T-cell (primary cell): ENCODE measurements at regions not wholly inside any gene's neighbourhood (a gene's known extent, or its start where the extent isn't known, plus 50 kb on each side); places are given as distances from the start of the nearest gene placed in this dataset.

Source experiments
- ATAC-seq, 4 experiments: fragments of 200-7000 bp in 3 of 4; fragments of 150-1000 bp in 1 of 4; cut with Tn5 transposase; replicated peaks in 1 of 4; 1 replicate in 3 of 4; 2 replicates in 1 of 4; pipeline ENCODE4 v1.10.0; 2021; ENCODE audit warnings: moderate library complexity in 3 of 4, mild to moderate bottlenecking in 2 of 4, moderate number of reproducible peaks in 1 of 4
- CTCF ChIA-PET, 2 donors: fragments of 300-600 bp; sonication (Branson Sonifier 250); formaldehyde crosslinking; loops; one replicate each; lab custom pipeline; 2022; ENCODE audit warnings: antibody characterized with exemption in 2 of 2; lab: Charles Lee
- POLR2A ChIA-PET, 2 donors: fragments of 300-600 bp; sonication (Branson Sonifier 250); formaldehyde crosslinking; loops; one replicate each; lab custom pipeline; 2022; ENCODE audit warnings: antibody characterized with exemption in 2 of 2; lab: Charles Lee
- DNase-seq, 35 experiments: peaks; one replicate each; pipeline versions ENCODE4 v3.0.0 to v3.0.0-alpha.2; 2013 to 2023
- H3K27ac ChIP-seq: one replicate; pipeline ENCODE4 v1.5.1; 2013; ENCODE audit warnings: low read length
- H3K27me3 ChIP-seq, 2 experiments: replicated peaks in 1 of 2; 1 replicate in 1 of 2; 2 replicates in 1 of 2; pipeline versions ENCODE4 v1.6.1 to v1.7.0; 2013; ENCODE audit warnings: low read length in 1 of 2, mixed read lengths in 1 of 2; ENCODE audit not compliant: control insufficient read depth in 2 of 2, insufficient read depth in 2 of 2; ENCODE audit errors: extremely low read depth in 1 of 2
- H3K36me3 ChIP-seq, 2 donors: 1 replicate in 1 of 2; 2 replicates in 1 of 2; pipeline versions ENCODE4 v1.6.1 to v1.7.0; 2013; ENCODE audit warnings: low read length in 1 of 2; ENCODE audit not compliant: control insufficient read depth in 2 of 2, insufficient read depth in 1 of 2; ENCODE audit errors: extremely low read depth in 1 of 2
- H3K4me1 ChIP-seq, 2 experiments: 1 replicate in 1 of 2; 2 replicates in 1 of 2; pipeline versions ENCODE4 v1.6.1 to v1.7.0; 2013; ENCODE audit warnings: low read length in 2 of 2, mixed read lengths in 1 of 2; ENCODE audit not compliant: insufficient read depth in 2 of 2, control insufficient read depth in 1 of 2; ENCODE audit errors: extremely low read depth in 1 of 2
- H3K4me3 ChIP-seq, 2 donors: 1 replicate in 1 of 2; 2 replicates in 1 of 2; pipeline versions ENCODE4 v1.5.1 to v1.7.0; 2013; ENCODE audit warnings: mild to moderate bottlenecking in 2 of 2, low read length in 1 of 2, moderate library complexity in 1 of 2; ENCODE audit not compliant: control insufficient read depth in 1 of 2; ENCODE audit errors: extremely low read depth in 1 of 2
- H3K9me3 ChIP-seq: 2 replicates; pipeline ENCODE4 v1.7.0; 2013
- H3K27ac Mint-ChIP-seq, 2 donors: one replicate each; pipeline ENCODE4 v1.8.0; 2020 to 2021; ENCODE audit warnings: mild to moderate bottlenecking in 2 of 2, mixed read lengths in 2 of 2
- H3K27me3 Mint-ChIP-seq, 2 donors: one replicate each; pipeline ENCODE4 v1.8.0; 2021 to 2022; ENCODE audit warnings: mixed read lengths in 2 of 2
- H3K36me3 Mint-ChIP-seq: one replicate; pipeline ENCODE4 v1.8.0; 2021; ENCODE audit warnings: mixed read lengths
- H3K4me1 Mint-ChIP-seq, 3 donors: one replicate each; pipeline ENCODE4 v1.8.0; 2020 to 2022; ENCODE audit warnings: mixed read lengths in 3 of 3, mild to moderate bottlenecking in 1 of 3
- H3K4me3 Mint-ChIP-seq, 3 donors: one replicate each; pipeline ENCODE4 v1.8.0; 2020 to 2022; ENCODE audit warnings: mild to moderate bottlenecking in 3 of 3, mixed read lengths in 3 of 3, moderate library complexity in 3 of 3
- H3K9me3 Mint-ChIP-seq, 3 donors: one replicate each; pipeline ENCODE4 v1.8.0; 2020 to 2022; ENCODE audit warnings: mixed read lengths in 3 of 3
- WGBS: methylation state at CpG from one replicate; pipeline ENCODE4 v1.1.5; 2013; ENCODE audit warnings: missing lambda C conversion rate; ENCODE audit not compliant: insufficient coverage; 5-methylcytosine and 5-hydroxymethylcytosine counted together

GRCh38 chr7:79529214-79529880 lies 75.9 kb upstream of the MAGI2 start:
- 78% methylated on average over 1 of the region's 4 CpGs for WGBS
- Mint-ChIP-seq H3K27me3 (no peaks in the 10 kb centered on the region), H3K36me3 (no peaks in the 10 kb centered on the region), H3K4me3 (no peak overlapping the region), H3K4me1 (no peaks in the 10 kb centered on the region), H3K27ac (no peak overlapping the region), H3K9me3 (peaks cover 0 to 10% (median 8%) of the 10 kb centered on the region in 3 donors)
- H3K36me3 ChIP-seq = no peaks in the 10 kb centered on the region
- no peak overlapping the region for H3K27ac ChIP-seq
- no peak for DNase-seq
- ChIA-PET POLR2A (no interaction called here), CTCF (no interaction called here)
- no peaks in the 10 kb centered on the region for H3K27me3 ChIP-seq
- ATAC-seq = no peak
- no peaks in the 10 kb centered on the region for H3K9me3 ChIP-seq
- H3K4me3 ChIP-seq = no peak overlapping the region
- no peaks in the 10 kb centered on the region for H3K4me1 ChIP-seq

GRCh38 chr7:79528421-79528820 lies 75.0 kb upstream of the MAGI2 start:
- H3K4me1 Mint-ChIP-seq = no peaks in the 10 kb centered on the region
- CTCF ChIA-PET = no interaction called here
- Histone ChIP-seq H3K27me3 (no peaks in the 10 kb centered on the region), H3K4me3 (no peak overlapping the region), H3K9me3 (no peaks in the 10 kb centered on the region), H3K27ac (no peak overlapping the region), H3K4me1 (no peaks in the 10 kb centered on the region), H3K36me3 (no peaks in the 10 kb centered on the region)
- no peak for DNase-seq
- no peak overlapping the region for H3K27ac Mint-ChIP-seq
- no peaks in the 10 kb centered on the region for H3K27me3 Mint-ChIP-seq
- WGBS = 33% methylated on average over 1 of the region's 1 CpG
- POLR2A ChIA-PET = no interaction called here
- H3K9me3 Mint-ChIP-seq = peaks cover 0 to 10% (median 10%) of the 10 kb centered on the region in 3 donors
- H3K36me3 Mint-ChIP-seq = no peaks in the 10 kb centered on the region
- no peak overlapping the region for H3K4me3 Mint-ChIP-seq
- no peak for ATAC-seq

- CTCF ChIA-PET = no interaction called here
These were observed 70.6 kb upstream of the MAGI2 start for GRCh38 chr7:79524048-79524447.

GRCh38 chr7:79523436-79523835 lies 70.0 kb upstream of the MAGI2 start:
- DNase-seq (no peak), ATAC-seq (no peak)
- H3K27me3 Mint-ChIP-seq = no peaks in the 10 kb centered on the region
- peaks cover 0 to 5% (median 3%) of the 10 kb centered on the region in 3 donors for H3K9me3 Mint-ChIP-seq
- H3K4me1 Mint-ChIP-seq = no peaks in the 10 kb centered on the region
- WGBS = no CpG with 5 or more reads among the region's 1 CpG
- CTCF ChIA-PET = no interaction called here
- no peak overlapping the region for H3K27ac Mint-ChIP-seq
- no peaks in the 10 kb centered on the region for H3K36me3 Mint-ChIP-seq
- no peaks in the 10 kb centered on the region for H3K36me3 ChIP-seq
- H3K4me1 ChIP-seq = no peaks in the 10 kb centered on the region
- no peaks in the 10 kb centered on the region for H3K9me3 ChIP-seq
- H3K4me3 Mint-ChIP-seq = no peak overlapping the region
- POLR2A ChIA-PET = no interaction called here
- no peak overlapping the region for H3K27ac ChIP-seq
- H3K27me3 ChIP-seq = no peaks in the 10 kb centered on the region
- no peak overlapping the region for H3K4me3 ChIP-seq

More at GRCh38 chr7:79524048-79524447, 70.6 kb upstream of the MAGI2 start:
- H3K4me3 Mint-ChIP-seq = no peak overlapping the region
- H3K27me3 Mint-ChIP-seq = no peaks in the 10 kb centered on the region
- ATAC-seq (no peak), DNase-seq (no peak)
- H3K9me3 Mint-ChIP-seq = peaks cover 0 to 7% (median 3%) of the 10 kb centered on the region in 3 donors
- H3K4me1 ChIP-seq = no peaks in the 10 kb centered on the region
- H3K27me3 ChIP-seq = no peaks in the 10 kb centered on the region
- 87% methylated on average over 4 of the region's 4 CpGs for WGBS
- no peaks in the 10 kb centered on the region for H3K4me1 Mint-ChIP-seq
- no peaks in the 10 kb centered on the region for H3K36me3 ChIP-seq
- H3K4me3 ChIP-seq = no peak overlapping the region
- no peaks in the 10 kb centered on the region for H3K9me3 ChIP-seq
- H3K36me3 Mint-ChIP-seq = no peaks in the 10 kb centered on the region
- no peak overlapping the region for H3K27ac Mint-ChIP-seq
- POLR2A ChIA-PET = no interaction called here
- no peak overlapping the region for H3K27ac ChIP-seq

GRCh38 chr7:79520543-79520942 lies 67.1 kb upstream of the MAGI2 start:
- DNase-seq (no peak), ATAC-seq (no peak)
- Histone ChIP-seq H3K27me3 (no peaks in the 10 kb centered on the region), H3K4me1 (no peaks in the 10 kb centered on the region), H3K4me3 (no peak overlapping the region), H3K36me3 (no peaks in the 10 kb centered on the region), H3K9me3 (no peaks in the 10 kb centered on the region), H3K27ac (no peak overlapping the region)
- H3K4me3 Mint-ChIP-seq = no peak overlapping the region
- H3K4me1 Mint-ChIP-seq = no peaks in the 10 kb centered on the region
- CTCF ChIA-PET = no interaction called here
- H3K27ac Mint-ChIP-seq = no peak overlapping the region
- no peaks in the 10 kb centered on the region for H3K27me3 Mint-ChIP-seq
- peaks cover 0 to 7% (median 3%) of the 10 kb centered on the region in 3 donors for H3K9me3 Mint-ChIP-seq
- POLR2A ChIA-PET = no interaction called here
- 100% methylated on average over 1 of the region's 1 CpG for WGBS
- H3K36me3 Mint-ChIP-seq = no peaks in the 10 kb centered on the region

- H3K36me3 Mint-ChIP-seq = no peaks in the 10 kb centered on the region
- H3K9me3 Mint-ChIP-seq = peaks cover 0 to 8% (median 3%) of the 10 kb centered on the region in 3 donors
- ChIA-PET POLR2A (no interaction called here), CTCF (no interaction called here)
- Histone ChIP-seq H3K36me3 (no peaks in the 10 kb centered on the region), H3K27ac (no peak overlapping the region), H3K4me3 (no peak overlapping the region), H3K4me1 (no peaks in the 10 kb centered on the region), H3K27me3 (no peaks in the 10 kb centered on the region), H3K9me3 (no peaks in the 10 kb centered on the region)
- H3K4me1 Mint-ChIP-seq = no peaks in the 10 kb centered on the region
- no peak overlapping the region for H3K27ac Mint-ChIP-seq
- H3K4me3 Mint-ChIP-seq = no peak overlapping the region
- ATAC-seq = no peak
- WGBS = no CpG with 5 or more reads among the region's 3 CpGs
- DNase-seq = no peak
- H3K27me3 Mint-ChIP-seq = peaks cover 0 to 3% of the 10 kb centered on the region in 2 donors
These were observed 61.9 kb upstream of the MAGI2 start for GRCh38 chr7:79515358-79515757.

- DNase-seq = no peak
- Histone ChIP-seq H3K4me3 (no peak overlapping the region), H3K9me3 (no peaks in the 10 kb centered on the region), H3K36me3 (no peaks in the 10 kb centered on the region), H3K4me1 (no peaks in the 10 kb centered on the region), H3K27me3 (no peaks in the 10 kb centered on the region), H3K27ac (no peak overlapping the region)
- no peak for ATAC-seq
- no peak overlapping the region for H3K27ac Mint-ChIP-seq
- H3K4me3 Mint-ChIP-seq = no peak overlapping the region
- ChIA-PET CTCF (no interaction called here), POLR2A (no interaction called here)
- peaks cover 0 to 3% of the 10 kb centered on the region in 2 donors for H3K27me3 Mint-ChIP-seq
- WGBS = 88% methylated on average over 2 of the region's 2 CpGs
- no peaks in the 10 kb centered on the region for H3K36me3 Mint-ChIP-seq
- peaks cover 0 to 8% (median 3%) of the 10 kb centered on the region in 3 donors for H3K9me3 Mint-ChIP-seq
- no peaks in the 10 kb centered on the region for H3K4me1 Mint-ChIP-seq
These were observed 59.8 kb upstream of the MAGI2 start for GRCh38 chr7:79513261-79513660.
